ENCODE measurements at regions not wholly inside any gene's neighbourhood (a gene's known extent, or its start where the extent isn't known, plus 50 kb on each side); places are given as distances from the start of the nearest gene placed in this dataset.

- DNase-seq (ENCODE audit: low read depth in 6 of 9, low spot score in 9 of 9): no peak
- WGBS: 96% methylated on average over 4 of the region's 4 CpGs
- no peaks in the 10 kb centered on the region for H3K9me3 ChIP-seq (ENCODE audit: control insufficient read depth in 2 of 2, insufficient read depth in 1 of 2, low read length in 1 of 2)
- H3K27me3 ChIP-seq (ENCODE audit: control insufficient read depth in 2 of 2, insufficient read depth in 1 of 2, low read length in 1 of 2): no peaks in the 10 kb centered on the region
- peaks cover 15 to 19% of the 10 kb centered on the region in 2 donors for H3K36me3 ChIP-seq (ENCODE audit: control insufficient read depth in 2 of 2, insufficient read depth in 2 of 2, low read length in 1 of 2)
- no peak overlapping the region for H3K27ac ChIP-seq (ENCODE audit: low read depth in 1 of 2, low read length in 1 of 2)
- H3K4me3 ChIP-seq (ENCODE audit: low read length in 2 of 2): no peak overlapping the region
- peaks cover 0 to 4% of the 10 kb centered on the region in 2 donors for H3K4me1 ChIP-seq (ENCODE audit: control insufficient read depth in 2 of 2, insufficient read depth in 2 of 2, low read length in 2 of 2)
These were observed 73.2 kb downstream of the BOLA3 start for GRCh38 chr2:74074487-74074886.

GRCh38 chr2:74076074-74076470 is 71.6 kb downstream of the BOLA3 start:
- WGBS: 97% methylated on average over 1 of the region's 1 CpG
- no peak for DNase-seq (ENCODE audit: low read depth in 6 of 9, low spot score in 9 of 9)
- Histone ChIP-seq H3K27ac (ENCODE audit: low read depth in 1 of 2, low read length in 1 of 2) (no peak overlapping the region), H3K4me1 (ENCODE audit: control insufficient read depth in 2 of 2, insufficient read depth in 2 of 2, low read length in 2 of 2) (peaks cover 0 to 4% of the 10 kb centered on the region in 2 donors), H3K4me3 (ENCODE audit: low read length in 2 of 2) (no peak overlapping the region), H3K9me3 (ENCODE audit: control insufficient read depth in 2 of 2, insufficient read depth in 1 of 2, low read length in 1 of 2) (no peaks in the 10 kb centered on the region), H3K27me3 (ENCODE audit: control insufficient read depth in 2 of 2, insufficient read depth in 1 of 2, low read length in 1 of 2) (no peaks in the 10 kb centered on the region), H3K36me3 (ENCODE audit: control insufficient read depth in 2 of 2, insufficient read depth in 2 of 2, low read length in 1 of 2) (peaks cover 26 to 27% of the 10 kb centered on the region in 2 donors)

- no peak for DNase-seq (ENCODE audit: low read depth in 6 of 9, low spot score in 9 of 9)
- no peaks in the 10 kb centered on the region for H3K27me3 ChIP-seq (ENCODE audit: control insufficient read depth in 2 of 2, insufficient read depth in 1 of 2, low read length in 1 of 2)
- H3K4me3 ChIP-seq (ENCODE audit: low read length in 2 of 2): no peak overlapping the region
- no peaks in the 10 kb centered on the region for H3K9me3 ChIP-seq (ENCODE audit: control insufficient read depth in 2 of 2, insufficient read depth in 1 of 2, low read length in 1 of 2)
- H3K27ac ChIP-seq (ENCODE audit: low read depth in 1 of 2, low read length in 1 of 2): no peak overlapping the region
- 97% methylated on average over 7 of the region's 7 CpGs for WGBS
- H3K36me3 ChIP-seq (ENCODE audit: control insufficient read depth in 2 of 2, insufficient read depth in 2 of 2, low read length in 1 of 2): peaks cover 30 to 40% of the 10 kb centered on the region in 2 donors
- H3K4me1 ChIP-seq (ENCODE audit: control insufficient read depth in 2 of 2, insufficient read depth in 2 of 2, low read length in 2 of 2): peaks cover 0 to 4% of the 10 kb centered on the region in 2 donors
These were observed 70.1 kb downstream of the BOLA3 start for GRCh38 chr2:74077636-74078035.

GRCh38 chr2:74078466-74078865 is 69.2 kb downstream of the BOLA3 start:
- Histone ChIP-seq H3K27me3 (ENCODE audit: control insufficient read depth in 2 of 2, insufficient read depth in 1 of 2, low read length in 1 of 2) (no peaks in the 10 kb centered on the region), H3K9me3 (ENCODE audit: control insufficient read depth in 2 of 2, insufficient read depth in 1 of 2, low read length in 1 of 2) (no peaks in the 10 kb centered on the region), H3K4me3 (ENCODE audit: low read length in 2 of 2) (no peak overlapping the region), H3K27ac (ENCODE audit: low read depth in 1 of 2, low read length in 1 of 2) (no peak overlapping the region), H3K36me3 (ENCODE audit: control insufficient read depth in 2 of 2, insufficient read depth in 2 of 2, low read length in 1 of 2) (peaks cover 33 to 43% of the 10 kb centered on the region in 2 donors), H3K4me1 (ENCODE audit: control insufficient read depth in 2 of 2, insufficient read depth in 2 of 2, low read length in 2 of 2) (peaks cover 0 to 4% of the 10 kb centered on the region in 2 donors)
- DNase-seq (ENCODE audit: low read depth in 6 of 9, low spot score in 9 of 9): no peak

GRCh38 chr2:74079522-74080341 is 68.0 kb downstream of the BOLA3 start:
- peak in 1 of 9 donors; percentile 20 for DNase-seq (ENCODE audit: low read depth in 6 of 9, low spot score in 9 of 9)
- Histone ChIP-seq H3K27ac (ENCODE audit: low read depth in 1 of 2, low read length in 1 of 2) (no peak overlapping the region), H3K9me3 (ENCODE audit: control insufficient read depth in 2 of 2, insufficient read depth in 1 of 2, low read length in 1 of 2) (no peaks in the 10 kb centered on the region), H3K27me3 (ENCODE audit: control insufficient read depth in 2 of 2, insufficient read depth in 1 of 2, low read length in 1 of 2) (no peaks in the 10 kb centered on the region), H3K4me3 (ENCODE audit: low read length in 2 of 2) (no peak overlapping the region), H3K4me1 (ENCODE audit: control insufficient read depth in 2 of 2, insufficient read depth in 2 of 2, low read length in 2 of 2) (peaks cover 0 to 4% of the 10 kb centered on the region in 2 donors), H3K36me3 (ENCODE audit: control insufficient read depth in 2 of 2, insufficient read depth in 2 of 2, low read length in 1 of 2) (peaks cover 35 to 38% of the 10 kb centered on the region in 2 donors)
- WGBS: 95% methylated on average over 8 of the region's 8 CpGs

GRCh38 chr2:74080346-74080745 is 67.4 kb downstream of the BOLA3 start:
- 91% methylated on average over 10 of the region's 10 CpGs for WGBS
- no peaks in the 10 kb centered on the region for H3K27me3 ChIP-seq (ENCODE audit: control insufficient read depth in 2 of 2, insufficient read depth in 1 of 2, low read length in 1 of 2)
- H3K9me3 ChIP-seq (ENCODE audit: control insufficient read depth in 2 of 2, insufficient read depth in 1 of 2, low read length in 1 of 2): no peaks in the 10 kb centered on the region
- H3K4me1 ChIP-seq (ENCODE audit: control insufficient read depth in 2 of 2, insufficient read depth in 2 of 2, low read length in 2 of 2): peaks cover 0 to 4% of the 10 kb centered on the region in 2 donors
- DNase-seq (ENCODE audit: low read depth in 6 of 9, low spot score in 9 of 9): peak in 1 of 9 donors; percentile 6
- no peak overlapping the region for H3K4me3 ChIP-seq (ENCODE audit: low read length in 2 of 2)
- H3K36me3 ChIP-seq (ENCODE audit: control insufficient read depth in 2 of 2, insufficient read depth in 2 of 2, low read length in 1 of 2): peaks cover 38 to 42% of the 10 kb centered on the region in 2 donors
- no peak overlapping the region for H3K27ac ChIP-seq (ENCODE audit: low read depth in 1 of 2, low read length in 1 of 2)

- Histone ChIP-seq H3K4me3 (ENCODE audit: low read length in 2 of 2) (no peak overlapping the region), H3K27me3 (ENCODE audit: control insufficient read depth in 2 of 2, insufficient read depth in 1 of 2, low read length in 1 of 2) (no peaks in the 10 kb centered on the region), H3K27ac (ENCODE audit: low read depth in 1 of 2, low read length in 1 of 2) (no peak overlapping the region), H3K36me3 (ENCODE audit: control insufficient read depth in 2 of 2, insufficient read depth in 2 of 2, low read length in 1 of 2) (peaks cover 38 to 46% of the 10 kb centered on the region in 2 donors), H3K9me3 (ENCODE audit: control insufficient read depth in 2 of 2, insufficient read depth in 1 of 2, low read length in 1 of 2) (no peaks in the 10 kb centered on the region), H3K4me1 (ENCODE audit: control insufficient read depth in 2 of 2, insufficient read depth in 2 of 2, low read length in 2 of 2) (peaks cover 0 to 4% of the 10 kb centered on the region in 2 donors)
- no peak for DNase-seq (ENCODE audit: low read depth in 6 of 9, low spot score in 9 of 9)
- WGBS: 99% methylated on average over 12 of the region's 12 CpGs
These were observed 66.5 kb downstream of the BOLA3 start for GRCh38 chr2:74081030-74081762.

- Histone ChIP-seq H3K4me3 (ENCODE audit: low read length in 2 of 2) (no peak overlapping the region), H3K36me3 (ENCODE audit: control insufficient read depth in 2 of 2, insufficient read depth in 2 of 2, low read length in 1 of 2) (peaks cover 35 to 46% of the 10 kb centered on the region in 2 donors), H3K9me3 (ENCODE audit: control insufficient read depth in 2 of 2, insufficient read depth in 1 of 2, low read length in 1 of 2) (no peaks in the 10 kb centered on the region), H3K27me3 (ENCODE audit: control insufficient read depth in 2 of 2, insufficient read depth in 1 of 2, low read length in 1 of 2) (no peaks in the 10 kb centered on the region), H3K27ac (ENCODE audit: low read depth in 1 of 2, low read length in 1 of 2) (no peak overlapping the region), H3K4me1 (ENCODE audit: control insufficient read depth in 2 of 2, insufficient read depth in 2 of 2, low read length in 2 of 2) (peaks cover 0 to 2% of the 10 kb centered on the region in 2 donors)
- DNase-seq (ENCODE audit: low read depth in 6 of 9, low spot score in 9 of 9): no peak
- 98% methylated on average over 2 of the region's 2 CpGs for WGBS
These were observed 66.0 kb downstream of the BOLA3 start for GRCh38 chr2:74081763-74082110.

GRCh38 chr2:74083750-74084149 is 64.0 kb downstream of the BOLA3 start:
- 98% methylated on average over 11 of the region's 11 CpGs for WGBS
- Histone ChIP-seq H3K9me3 (ENCODE audit: control insufficient read depth in 2 of 2, insufficient read depth in 1 of 2, low read length in 1 of 2) (no peaks in the 10 kb centered on the region), H3K27ac (ENCODE audit: low read depth in 1 of 2, low read length in 1 of 2) (no peak overlapping the region), H3K27me3 (ENCODE audit: control insufficient read depth in 2 of 2, insufficient read depth in 1 of 2, low read length in 1 of 2) (no peaks in the 10 kb centered on the region), H3K4me1 (ENCODE audit: control insufficient read depth in 2 of 2, insufficient read depth in 2 of 2, low read length in 2 of 2) (no peaks in the 10 kb centered on the region), H3K4me3 (ENCODE audit: low read length in 2 of 2) (no peak overlapping the region), H3K36me3 (ENCODE audit: control insufficient read depth in 2 of 2, insufficient read depth in 2 of 2, low read length in 1 of 2) (peaks cover 43 to 59% of the 10 kb centered on the region in 2 donors)
- DNase-seq (ENCODE audit: low read depth in 6 of 9, low spot score in 9 of 9): no peak
